GM12878 (cell line): ENCODE measurements at regions not wholly inside any gene's neighbourhood (a gene's known extent, or its start where the extent isn't known, plus 50 kb on each side); places are given as distances from the start of the nearest gene placed in this dataset.

Experiments used
- ATAC-seq: fragments of 200-7000 bp; cut with Tn5 transposase; 3 replicates; pipeline ENCODE4 v1.9.1; 2020; ENCODE audit warnings: mild to moderate bottlenecking, moderate library complexity
- BruUV-seq: library from RNA; stranded (reverse); fragments of 400-500 nt; replicated peaks from 2 replicates; lab custom pipeline; 2021; lab: Mats Ljungman, UMichigan
- CTCF ChIA-PET: fragments of 300-600 bp; sonication (Branson Sonifier 250); formaldehyde crosslinking; extraction: SDS; loops from one replicate; lab custom pipeline; 2021; ENCODE audit warnings: inconsistent platforms; lab: Yijun Ruan, JAX
- POLR2A ChIA-PET: fragments of 350-600 bp; formaldehyde crosslinking; extraction: SDS; loops from one replicate; lab custom pipeline; 2021; ENCODE audit warnings: inconsistent platforms; lab: Charles Lee
- RAD21 ChIA-PET: fragments of 300-600 bp; sonication (Branson Sonifier 250); formaldehyde crosslinking; loops from one replicate; lab custom pipeline; 2023; ENCODE audit warnings: antibody characterized with exemption; ENCODE audit not compliant: unreplicated experiment; lab: Charles Lee
- SMC1A ChIA-PET: fragments of 300-600 bp; sonication (Branson Sonifier 250); formaldehyde crosslinking; loops from one replicate; lab custom pipeline; 2023; ENCODE audit not compliant: unreplicated experiment, uncharacterized antibody; lab: Charles Lee
- DNase-seq: peaks from one replicate; pipeline ENCODE4 v3.0.0-alpha.2; 2011; ENCODE audit warnings: low read depth, low spot score
- FAIRE-seq: peaks from 3 replicates; lab custom pipeline; 2011; peaks lifted over from hg19 to GRCh38; lab: Jason Lieb, UNC
- H2AFZ ChIP-seq: 2 replicates; pipeline ENCODE4 v1.6.0; 2011; ENCODE audit warnings: low read depth, low read length, control low read depth; ENCODE audit not compliant: control insufficient read depth
- H3K27ac ChIP-seq: 2 replicates; pipeline ENCODE4 v1.5.1; 2011; ENCODE audit warnings: control low read depth; ENCODE audit not compliant: control insufficient read depth, insufficient read depth
- H3K27me3 ChIP-seq, 2 experiments: replicated peaks in 1 of 2; 2 replicates each; pipeline versions ENCODE4 v1.6.0 to v1.6.1; 2011; ENCODE audit warnings: low read length in 1 of 2; ENCODE audit not compliant: control insufficient read depth in 2 of 2, insufficient read depth in 2 of 2
- H3K36me3 ChIP-seq, 2 experiments: 2 replicates each; pipeline ENCODE4 v1.5.1; 2011; ENCODE audit warnings: low read length in 1 of 2; ENCODE audit not compliant: control insufficient read depth in 2 of 2, insufficient read depth in 2 of 2
- H3K4me1 ChIP-seq: 2 replicates; pipeline ENCODE4 v1.6.1; 2011; ENCODE audit warnings: mild to moderate bottlenecking, low read length, moderate library complexity, mixed read lengths; ENCODE audit not compliant: control insufficient read depth, insufficient read depth
- H3K4me2 ChIP-seq: 2 replicates; pipeline ENCODE4 v1.6.0; 2011; ENCODE audit warnings: control low read depth; ENCODE audit not compliant: control insufficient read depth, insufficient read depth
- H3K4me3 ChIP-seq: fragments of 200-600 bp; sonication (generic); 2 replicates; pipeline ENCODE4 v1.5.1; 2016
- H3K79me2 ChIP-seq: 2 replicates; pipeline ENCODE4 v1.6.0; 2011; ENCODE audit warnings: low read length; ENCODE audit not compliant: control insufficient read depth, insufficient read depth
- H3K9ac ChIP-seq: 2 replicates; pipeline ENCODE4 v1.8.0; 2011; ENCODE audit warnings: low read length, control low read depth, mixed read lengths; ENCODE audit not compliant: control insufficient read depth, insufficient read depth
- H3K9me3 ChIP-seq: replicated peaks from 3 replicates; pipeline ENCODE4 v1.5.1; 2011; ENCODE audit warnings: mild to moderate bottlenecking, low read length; ENCODE audit not compliant: control insufficient read depth, insufficient read depth
- H4K20me1 ChIP-seq: 2 replicates; pipeline ENCODE4 v1.6.0; 2011; ENCODE audit not compliant: control insufficient read depth, insufficient read depth
- E2F8 ChIP-seq: fragments of 450-650 bp; IDR thresholded peaks from 2 replicates; pipeline ENCODE4 v1.6.1; 2018; ENCODE audit warnings: mild to moderate bottlenecking, low read depth, moderate library complexity; ENCODE audit not compliant: partially characterized antibody
- HCFC1 ChIP-seq: fragments of 150-350 bp; IDR thresholded peaks from 2 replicates; pipeline ENCODE4 v1.6.1; 2014; ENCODE audit warnings: low read length
- MLLT1 ChIP-seq: fragments of 450-650 bp; IDR thresholded peaks from 2 replicates; pipeline ENCODE4 v1.6.1; 2016; ENCODE audit warnings: mild to moderate bottlenecking
- NFIC ChIP-seq: IDR thresholded peaks from 2 replicates; pipeline ENCODE4 v1.6.1; 2012; ENCODE audit warnings: low read depth, mild to moderate bottlenecking, inconsistent platforms, low read length, moderate library complexity
- STAT3 ChIP-seq: IDR thresholded peaks from 2 replicates; pipeline ENCODE4 v1.6.1; 2011; ENCODE audit warnings: low read depth, low read length, improper control_type of control experiment
- WGBS: methylation state at CpG from one replicate; pipeline ENCODE4 v1.1.6; 2016; ENCODE audit warnings: low lambda C conversion rate; ENCODE audit not compliant: insufficient replicate concordance, insufficient coverage; ENCODE audit errors: missing lambda C conversion rate; 5-methylcytosine and 5-hydroxymethylcytosine counted together
- in situ Hi-C: fragments of 300-500 bp; cut with MboI; formaldehyde crosslinking; loops from 9 replicates; pipeline ENCODE4 v1.14.3; 2018; ENCODE audit warnings: mixed read lengths
- intact Hi-C: fragments of 100-400 bp; cut with micrococcal nuclease; formaldehyde crosslinking; loops from one replicate; pipeline ENCODE4 v1.14.2; 2022; ENCODE audit not compliant: unreplicated experiment

- H3K27me3 ChIP-seq, result no peaks in the 10 kb centered on the region
- no peak overlapping the region for H3K9ac ChIP-seq
- intact Hi-C loops (no loop called here), in situ Hi-C loops (no loop called here)
- DNase-seq (no peak), ATAC-seq (no peak), FAIRE-seq (no peak)
- CTCF ChIA-PET, result interaction anchor here (0.6 to 2.0 kb wide), 9 partner anchors 12 to 576 kb away, joined by 3 to 7 read pairs (median 3); no protein-coding TSS in a partner anchor
- H3K4me3 ChIP-seq, result no peak overlapping the region
- H3K4me2 ChIP-seq, result no peak overlapping the region
- H2AFZ ChIP-seq, result no peak overlapping the region
- POLR2A ChIA-PET, result no interaction called here
- H3K27ac ChIP-seq, result no peak overlapping the region
- H4K20me1 ChIP-seq, result no peaks in the 10 kb centered on the region
- no peaks in the 10 kb centered on the region for H3K4me1 ChIP-seq
- no peaks in the 10 kb centered on the region; the same call in 2 of the 3 replicates for H3K9me3 ChIP-seq
- H3K36me3 ChIP-seq, result no peaks in the 10 kb centered on the region
- no peak for TF ChIP-seq HCFC1
- no peak for TF ChIP-seq E2F8
- no peak for TF ChIP-seq STAT3
- TF ChIP-seq NFIC, result no peak
- TF ChIP-seq MLLT1, result no peak
- no TSS peak for BruUV-seq
- SMC1A ChIA-PET, result interaction anchor here (1.0 to 1.2 kb wide), 2 partner anchors 99 to 142 kb away, joined by 3 read pairs; no protein-coding TSS in a partner anchor
- WGBS, result 60% methylated on average over 8 of the region's 8 CpGs
- H3K79me2 ChIP-seq, result no peaks in the 10 kb centered on the region
- RAD21 ChIA-PET, result interaction anchor here (1.0 kb wide), 1 partner anchor 143 kb away, joined by 3 read pairs; no protein-coding TSS in a partner anchor
These were observed 57.4 kb upstream of the HAPSTR1 start for GRCh38 chr16:9034056-9034455.
